ENCODE measurements at regions not wholly inside any gene's neighbourhood (a gene's known extent, or its start where the extent isn't known, plus 50 kb on each side); places are given as distances from the start of the nearest gene placed in this dataset.
"Not testable (repeated sequence)": the region's sequence is repeated elsewhere in the genome, so short reads cannot be mapped to it uniquely, and the experiment has no call there.

- DNase-seq (ENCODE audit: low spot score), result not testable (repeated sequence)
Observed at GRCh38 chr20:53721445-53721963, 127.9 kb upstream of the ZNF217 start.

GRCh38 chr20:53719171-53719803 is 125.6 kb upstream of the ZNF217 start:
- DNase-seq (ENCODE audit: low spot score), result not testable (repeated sequence)

GRCh38 chr20:53718142-53719021 is 124.7 kb upstream of the ZNF217 start:
- peak; percentile 81 for DNase-seq (ENCODE audit: low spot score)

GRCh38 chr20:53716395-53716794 is 122.8 kb upstream of the ZNF217 start:
- no peak for DNase-seq (ENCODE audit: low spot score)

- no peak for DNase-seq (ENCODE audit: low spot score)
Observed at GRCh38 chr20:53714524-53714923, 120.9 kb upstream of the ZNF217 start.

GRCh38 chr20:53713328-53714056 is 119.9 kb upstream of the ZNF217 start:
- DNase-seq (ENCODE audit: low spot score), result no peak

- DNase-seq (ENCODE audit: low spot score), result no peak
Observed at GRCh38 chr20:53712212-53712977, 118.8 kb upstream of the ZNF217 start.

- DNase-seq (ENCODE audit: low spot score), result no peak
Observed at GRCh38 chr20:53711333-53712211, 117.9 kb upstream of the ZNF217 start.

- no peak for DNase-seq (ENCODE audit: low spot score)
Observed at GRCh38 chr20:53708129-53708968, 114.7 kb upstream of the ZNF217 start.

- no peak for DNase-seq (ENCODE audit: low spot score)
Observed at GRCh38 chr20:53707371-53708055, 113.9 kb upstream of the ZNF217 start.

- no peak for DNase-seq (ENCODE audit: low spot score)
Observed at GRCh38 chr20:53706466-53707370, 113.1 kb upstream of the ZNF217 start.

GRCh38 chr20:53706008-53706465 is 112.4 kb upstream of the ZNF217 start:
- no peak for DNase-seq (ENCODE audit: low spot score)

- DNase-seq (ENCODE audit: low spot score), result no peak
Observed at GRCh38 chr20:53702617-53703016, 109.0 kb upstream of the ZNF217 start.

GRCh38 chr20:53699906-53700305 is 106.3 kb upstream of the ZNF217 start:
- DNase-seq (ENCODE audit: low spot score), result no peak

- DNase-seq (ENCODE audit: low spot score), result no peak
Observed at GRCh38 chr20:53699085-53699674, 105.5 kb upstream of the ZNF217 start.

GRCh38 chr20:53698371-53698978 is 104.8 kb upstream of the ZNF217 start:
- DNase-seq (ENCODE audit: low spot score), result no peak

All from D341Med (cell line).